ENCODE measurements at regions not wholly inside any gene's neighbourhood (a gene's known extent, or its start where the extent isn't known, plus 50 kb on each side); places are given as distances from the start of the nearest gene placed in this dataset.
"Not testable (repeated sequence)": the region's sequence is repeated elsewhere in the genome, so short reads cannot be mapped to it uniquely, and the experiment has no call there.

DNA sequence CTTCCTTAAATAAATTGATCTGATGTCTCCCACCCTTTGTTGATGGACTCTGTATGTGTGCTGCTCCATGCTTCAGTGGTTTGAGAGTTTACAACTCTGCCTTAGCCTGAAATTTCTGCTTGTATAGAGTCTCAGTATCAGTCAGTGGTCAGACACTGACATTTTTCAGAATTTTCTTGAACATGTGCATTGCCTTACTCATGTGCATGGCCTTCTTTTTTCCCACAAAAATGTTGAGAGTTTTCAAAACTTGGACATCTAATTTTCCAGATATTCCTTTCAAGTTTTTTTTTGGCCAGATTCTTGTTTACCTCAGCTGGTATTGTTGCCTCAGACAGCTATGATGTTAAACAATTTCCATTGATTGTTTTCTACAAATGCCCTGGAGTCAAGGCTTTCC, 427.1 kb upstream of the CHD1 start:
- Histone ChIP-seq H3K36me3 (no peaks in the 10 kb centered on the region), H3K27ac (no peak overlapping the region), H3K27me3 (no peaks in the 10 kb centered on the region), H3K4me1 (no peaks in the 10 kb centered on the region), H3K9me3 (no peaks in the 10 kb centered on the region), H3K4me3 (no peak overlapping the region)
- no peak for TF ChIP-seq POLR2A (IDR thresholded peaks at IDR 0.05)
- DNase-seq (ENCODE audit: low spot score in 2 of 2): no peak

DNA sequence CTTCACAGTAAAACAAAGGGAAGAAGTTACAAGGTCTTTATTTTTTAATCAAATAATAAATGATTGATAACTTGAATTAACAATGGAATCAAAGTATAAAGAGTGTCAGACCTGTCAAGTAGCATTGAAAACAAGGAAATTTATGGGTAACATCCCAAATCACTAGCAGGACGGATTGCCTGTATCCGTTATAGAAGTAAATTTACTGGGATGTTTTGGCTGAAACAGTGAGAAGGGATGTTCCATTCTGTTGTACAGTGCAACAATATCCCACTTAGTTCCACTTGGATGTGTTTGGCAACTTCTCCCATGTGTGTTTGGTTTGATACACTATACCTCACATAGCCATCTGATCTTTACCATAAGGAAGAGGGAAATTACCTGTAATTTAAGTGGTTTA, 421.0 kb upstream of the CHD1 start:
- H3K27ac ChIP-seq: no peak overlapping the region
- TF ChIP-seq, protein P1, sequence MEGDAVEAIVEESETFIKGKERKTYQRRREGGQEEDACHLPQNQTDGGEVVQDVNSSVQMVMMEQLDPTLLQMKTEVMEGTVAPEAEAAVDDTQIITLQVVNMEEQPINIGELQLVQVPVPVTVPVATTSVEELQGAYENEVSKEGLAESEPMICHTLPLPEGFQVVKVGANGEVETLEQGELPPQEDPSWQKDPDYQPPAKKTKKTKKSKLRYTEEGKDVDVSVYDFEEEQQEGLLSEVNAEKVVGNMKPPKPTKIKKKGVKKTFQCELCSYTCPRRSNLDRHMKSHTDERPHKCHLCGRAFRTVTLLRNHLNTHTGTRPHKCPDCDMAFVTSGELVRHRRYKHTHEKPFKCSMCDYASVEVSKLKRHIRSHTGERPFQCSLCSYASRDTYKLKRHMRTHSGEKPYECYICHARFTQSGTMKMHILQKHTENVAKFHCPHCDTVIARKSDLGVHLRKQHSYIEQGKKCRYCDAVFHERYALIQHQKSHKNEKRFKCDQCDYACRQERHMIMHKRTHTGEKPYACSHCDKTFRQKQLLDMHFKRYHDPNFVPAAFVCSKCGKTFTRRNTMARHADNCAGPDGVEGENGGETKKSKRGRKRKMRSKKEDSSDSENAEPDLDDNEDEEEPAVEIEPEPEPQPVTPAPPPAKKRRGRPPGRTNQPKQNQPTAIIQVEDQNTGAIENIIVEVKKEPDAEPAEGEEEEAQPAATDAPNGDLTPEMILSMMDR (IDR thresholded peaks at IDR 0.05): no peak
- no peak for TF ChIP-seq EP300 (IDR thresholded peaks at IDR 0.05)
- no peak for TF ChIP-seq POLR2AphosphoS5 (IDR thresholded peaks at IDR 0.05)
- TF ChIP-seq POLR2A (IDR thresholded peaks at IDR 0.05): no peak
- H3K27me3 ChIP-seq: no peaks in the 10 kb centered on the region
- no peaks in the 10 kb centered on the region for H3K9me3 ChIP-seq
- DNase-seq (ENCODE audit: low spot score in 2 of 2): no peak
- 71% methylated on average over 2 of the region's 2 CpGs for WGBS
- no peaks in the 10 kb centered on the region for H3K4me1 ChIP-seq
- H3K36me3 ChIP-seq: no peaks in the 10 kb centered on the region
- H3K4me3 ChIP-seq: no peak overlapping the region

DNA sequence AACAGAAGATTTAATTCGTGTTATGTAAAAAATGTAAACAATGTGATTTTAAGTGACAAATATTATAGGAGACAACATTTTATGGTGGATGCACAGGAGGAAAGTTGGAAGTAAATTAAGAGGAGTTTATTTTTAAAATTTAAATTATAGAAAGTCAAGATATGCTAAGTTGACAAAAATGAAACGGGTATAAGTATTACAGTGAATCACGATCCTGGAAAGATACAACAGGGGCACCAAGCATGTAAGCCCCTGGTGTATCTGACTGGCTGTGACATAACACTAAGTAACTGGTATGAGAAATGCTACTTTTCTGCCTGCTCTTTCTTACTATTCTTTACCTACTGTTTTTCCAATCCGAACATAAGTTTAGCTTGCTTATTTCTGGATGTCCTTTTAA, 419.8 kb upstream of the CHD1 start:
- DNase-seq (ENCODE audit: low spot score in 2 of 2): no peak
- H3K9me3 ChIP-seq: no peaks in the 10 kb centered on the region
- H3K27ac ChIP-seq: no peak overlapping the region
- H3K36me3 ChIP-seq: no peaks in the 10 kb centered on the region
- 74% methylated on average over 4 of the region's 4 CpGs for WGBS
- TF ChIP-seq EP300 (IDR thresholded peaks at IDR 0.05): no peak
- TF ChIP-seq POLR2AphosphoS5 (IDR thresholded peaks at IDR 0.05): no peak
- TF ChIP-seq, protein P1 (IDR thresholded peaks at IDR 0.05): no peak
- no peak for TF ChIP-seq POLR2A (IDR thresholded peaks at IDR 0.05)
- H3K4me3 ChIP-seq: no peak overlapping the region
- H3K4me1 ChIP-seq: no peaks in the 10 kb centered on the region
- H3K27me3 ChIP-seq: no peaks in the 10 kb centered on the region

DNA sequence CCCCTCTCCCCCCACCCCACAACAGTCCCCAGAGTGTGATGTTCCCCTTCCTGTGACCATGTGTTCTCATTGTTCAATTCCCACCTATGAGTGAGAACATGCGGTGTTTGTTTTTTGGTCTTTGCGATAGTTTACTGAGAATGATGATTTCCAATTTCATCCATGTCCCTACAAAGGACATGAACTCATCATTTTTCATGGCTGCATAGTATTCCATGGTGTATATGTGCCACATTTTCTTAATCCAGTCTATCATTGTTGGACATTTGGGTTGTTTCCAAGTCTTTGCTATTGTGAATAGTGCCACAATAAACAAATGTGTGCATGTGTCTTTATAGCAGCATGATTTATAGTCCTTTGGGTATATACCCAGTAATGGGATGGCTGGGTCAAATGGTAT, 411.0 kb upstream of the CHD1 start:
- H3K4me3 ChIP-seq; H3K4me1 ChIP-seq; H3K27me3 ChIP-seq; DNase-seq (ENCODE audit: low spot score in 2 of 2); H3K36me3 ChIP-seq; H3K9me3 ChIP-seq; H3K27ac ChIP-seq: not testable (repeated sequence)
- WGBS: 97% methylated on average over 2 of the region's 2 CpGs

DNA sequence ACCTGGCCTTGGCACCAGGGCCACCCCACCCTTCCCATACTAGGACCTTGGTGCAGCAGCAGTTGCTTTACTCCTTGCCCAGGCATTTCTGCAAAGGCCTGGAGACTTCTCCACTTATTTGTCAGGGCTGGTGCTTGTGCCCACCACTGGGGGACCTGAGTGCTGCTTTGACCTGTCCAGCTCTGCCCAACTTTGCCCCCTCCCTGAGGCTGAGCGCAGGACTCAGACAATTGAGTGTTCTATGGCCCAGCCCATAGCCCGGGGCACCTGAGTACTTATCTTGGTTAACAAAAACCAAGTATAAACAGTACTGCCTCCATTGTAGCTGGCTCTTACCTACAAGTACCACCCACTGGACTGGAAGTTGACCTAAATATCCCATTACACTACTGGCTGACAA, 406.1 kb upstream of the CHD1 start:
- Histone ChIP-seq H3K27ac (no peak overlapping the region), H3K27me3 (no peaks in the 10 kb centered on the region), H3K9me3 (peaks cover 9% of the 10 kb centered on the region), H3K4me1 (no peaks in the 10 kb centered on the region), H3K4me3 (no peak overlapping the region), H3K36me3 (no peaks in the 10 kb centered on the region)
- WGBS: 90% methylated on average over 2 of the region's 2 CpGs
- TF ChIP-seq POLR2A (IDR thresholded peaks at IDR 0.05) (no peak), POLR2AphosphoS5 (IDR thresholded peaks at IDR 0.05) (no peak), EP300 (IDR thresholded peaks at IDR 0.05) (no peak)
- TF ChIP-seq, protein P1 (IDR thresholded peaks at IDR 0.05): no peak
- DNase-seq (ENCODE audit: low spot score in 2 of 2): no peak

DNA sequence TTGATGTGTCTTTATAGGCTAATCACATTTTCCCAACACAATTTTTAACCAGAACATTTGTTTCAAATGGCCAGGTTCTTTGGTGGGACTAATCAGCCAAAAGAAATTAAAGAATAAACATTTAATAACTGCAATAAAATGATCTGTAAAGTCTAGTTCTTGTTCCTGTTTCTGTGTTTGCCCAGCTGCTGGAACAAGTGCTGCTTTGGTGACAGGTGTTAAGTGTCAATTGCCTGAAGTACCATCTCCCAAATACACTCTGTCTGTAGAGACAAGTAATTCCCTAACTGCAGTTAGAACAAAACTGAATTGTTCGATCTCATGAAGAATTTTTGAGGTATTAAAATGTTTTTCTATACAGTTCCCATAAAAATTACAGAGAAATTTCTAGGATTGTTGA, 402.3 kb upstream of the CHD1 start:
- Histone ChIP-seq H3K36me3 (no peaks in the 10 kb centered on the region), H3K4me3 (no peak overlapping the region), H3K9me3 (no peaks in the 10 kb centered on the region), H3K27ac (no peak overlapping the region), H3K27me3 (no peaks in the 10 kb centered on the region), H3K4me1 (no peaks in the 10 kb centered on the region)
- DNase-seq (ENCODE audit: low spot score in 2 of 2): no peak
- 85% methylated on average over 1 of the region's 1 CpG for WGBS
- no peak for TF ChIP-seq EP300 (IDR thresholded peaks at IDR 0.05)
- TF ChIP-seq, protein P1 (IDR thresholded peaks at IDR 0.05): no peak
- TF ChIP-seq POLR2A (IDR thresholded peaks at IDR 0.05): no peak
- no peak for TF ChIP-seq POLR2AphosphoS5 (IDR thresholded peaks at IDR 0.05)
